ENCODE measurements at regions not wholly inside any gene's neighbourhood (a gene's known extent, or its start where the extent isn't known, plus 50 kb on each side); places are given as distances from the start of the nearest gene placed in this dataset.
"Not testable (repeated sequence)": the region's sequence is repeated elsewhere in the genome, so short reads cannot be mapped to it uniquely, and the experiment has no call there.

DNA sequence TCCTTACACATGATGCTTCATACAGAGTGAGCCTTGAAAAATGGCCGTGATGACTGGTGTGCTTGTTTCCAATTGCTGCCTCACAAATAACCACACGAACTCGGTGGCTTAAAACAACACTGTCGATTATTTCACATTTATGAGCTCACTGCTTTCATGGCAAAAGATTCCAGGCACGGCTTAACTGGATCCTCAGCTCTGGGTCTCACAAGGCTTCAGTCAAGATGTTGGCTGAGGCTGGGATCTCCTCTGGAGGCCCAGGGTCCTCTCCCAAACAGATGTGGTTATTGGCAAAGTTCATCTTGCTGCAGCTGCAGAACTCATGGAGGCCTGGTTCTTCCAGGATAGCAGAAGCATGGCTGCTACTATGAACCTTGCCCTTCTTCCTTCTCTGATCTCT lies 144.6 kb downstream of the TFAP2C start:
- DNase-seq, result no peak

DNA sequence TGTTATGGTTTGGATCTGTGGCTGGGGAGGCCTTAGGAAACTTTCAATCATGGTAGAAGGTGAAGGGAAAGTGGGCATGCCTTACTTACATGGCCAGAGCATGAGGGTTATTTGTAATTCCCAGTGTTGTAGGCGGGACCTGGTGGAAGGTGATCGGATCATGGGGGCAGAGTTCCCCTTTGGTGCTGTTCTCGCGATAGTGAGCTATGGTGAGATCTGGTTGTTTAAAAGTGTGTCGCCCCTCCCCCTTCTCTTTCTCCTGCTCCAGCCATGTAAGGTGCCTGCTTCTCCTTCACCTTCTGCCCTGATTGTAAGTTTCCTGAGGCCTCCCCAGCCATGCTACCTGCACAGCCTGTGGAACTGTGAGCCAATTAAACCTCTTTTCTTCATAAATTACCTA lies 145.8 kb downstream of the TFAP2C start:
- no peak for DNase-seq

DNA sequence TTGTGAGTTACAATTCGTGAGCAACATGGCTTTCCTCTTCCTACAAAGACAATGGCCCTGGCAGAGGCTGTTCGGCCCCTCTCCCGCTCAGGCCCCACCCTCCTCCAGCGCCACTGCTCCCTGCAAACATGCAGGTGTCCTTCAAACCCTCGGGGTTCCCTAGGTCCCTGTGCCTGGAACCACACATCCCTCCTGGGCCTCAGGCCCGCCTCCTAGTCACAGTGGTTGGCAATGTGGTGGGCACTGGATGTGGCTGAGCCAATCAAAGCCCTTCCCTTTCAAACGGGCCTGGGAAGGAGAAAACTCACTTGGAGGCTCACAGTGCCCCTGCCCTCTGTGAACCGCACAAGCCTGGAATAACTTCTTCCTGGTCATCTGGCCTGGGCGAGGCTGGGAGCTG lies 147.2 kb downstream of the TFAP2C start:
- no peak for DNase-seq

DNA sequence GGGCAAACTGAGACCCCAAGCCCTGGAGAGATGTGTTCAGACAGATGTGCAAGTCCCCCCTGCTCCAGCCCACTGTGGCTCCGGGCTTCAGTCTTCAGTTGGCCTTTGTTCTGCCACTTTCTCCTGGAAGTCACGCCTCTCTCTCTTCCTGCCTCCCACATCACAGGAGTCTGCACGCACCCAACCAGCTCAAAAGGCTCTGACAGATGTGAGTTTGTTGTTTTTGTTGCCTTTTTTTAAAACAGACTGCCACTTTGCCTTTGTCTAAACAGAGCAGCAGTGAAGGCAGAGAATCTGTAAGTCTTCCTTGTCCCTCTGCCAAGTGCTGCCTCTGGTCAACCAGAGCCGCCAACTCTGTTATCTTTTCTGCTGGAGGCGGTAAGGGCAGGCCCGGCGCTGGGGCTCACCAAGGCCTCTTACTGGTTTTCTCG lies 149.7 kb downstream of the TFAP2C start:
- no peak for DNase-seq

DNA sequence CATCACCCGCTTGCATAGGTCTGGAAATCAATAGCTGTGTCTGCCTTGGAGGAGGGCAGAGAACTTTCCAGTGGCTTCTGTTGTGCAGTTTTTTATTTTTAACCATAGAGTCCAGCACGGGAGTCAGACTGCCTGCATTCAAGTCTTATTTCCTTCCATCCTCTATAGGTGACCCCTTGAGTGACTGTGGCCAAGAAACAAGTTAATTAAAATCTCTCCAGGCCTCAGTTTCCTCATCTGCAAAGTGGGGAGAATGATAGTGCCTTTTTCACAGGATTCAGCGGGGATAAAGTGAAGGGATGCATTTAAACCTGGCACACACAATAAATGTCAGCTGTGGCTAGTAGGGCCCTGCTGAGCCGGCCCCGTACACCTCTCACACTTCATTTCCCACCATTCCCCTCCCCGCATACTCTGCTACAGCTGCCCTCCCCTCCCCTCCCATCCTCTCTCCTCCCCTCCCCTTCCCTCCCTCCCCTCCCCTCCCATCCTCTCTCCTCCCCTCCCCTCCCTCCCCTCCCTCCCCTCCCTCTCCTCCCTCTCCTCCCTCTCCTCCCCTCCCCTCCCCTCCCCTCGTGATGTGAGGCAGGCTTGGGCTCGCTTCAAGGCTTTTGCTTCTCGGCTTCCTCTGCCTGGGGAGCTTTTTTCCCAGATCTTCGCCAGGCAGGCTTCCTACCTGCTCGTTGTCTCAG lies 150.5 kb downstream of the TFAP2C start:
- no peak for DNase-seq

DNA sequence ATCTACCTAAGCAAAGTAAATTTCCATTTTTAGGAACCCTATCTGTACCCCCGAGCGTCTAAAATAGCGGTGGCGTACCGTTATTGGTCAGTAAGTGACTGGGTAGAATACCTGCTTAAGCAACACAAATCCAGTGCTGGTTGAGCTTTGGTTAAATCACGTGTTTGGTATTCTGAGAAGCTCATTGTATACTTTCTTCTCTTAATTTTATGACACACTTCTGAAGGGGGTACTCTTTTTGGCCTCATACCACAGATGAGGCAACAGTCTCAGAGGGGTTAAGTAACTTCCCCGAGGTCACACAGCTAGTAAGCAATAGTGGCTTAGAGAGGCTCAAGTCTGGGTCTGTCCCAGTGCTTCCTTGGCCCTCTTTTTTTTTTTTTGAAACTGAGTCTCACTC lies 151.2 kb downstream of the TFAP2C start:
- no peak for DNase-seq

DNA sequence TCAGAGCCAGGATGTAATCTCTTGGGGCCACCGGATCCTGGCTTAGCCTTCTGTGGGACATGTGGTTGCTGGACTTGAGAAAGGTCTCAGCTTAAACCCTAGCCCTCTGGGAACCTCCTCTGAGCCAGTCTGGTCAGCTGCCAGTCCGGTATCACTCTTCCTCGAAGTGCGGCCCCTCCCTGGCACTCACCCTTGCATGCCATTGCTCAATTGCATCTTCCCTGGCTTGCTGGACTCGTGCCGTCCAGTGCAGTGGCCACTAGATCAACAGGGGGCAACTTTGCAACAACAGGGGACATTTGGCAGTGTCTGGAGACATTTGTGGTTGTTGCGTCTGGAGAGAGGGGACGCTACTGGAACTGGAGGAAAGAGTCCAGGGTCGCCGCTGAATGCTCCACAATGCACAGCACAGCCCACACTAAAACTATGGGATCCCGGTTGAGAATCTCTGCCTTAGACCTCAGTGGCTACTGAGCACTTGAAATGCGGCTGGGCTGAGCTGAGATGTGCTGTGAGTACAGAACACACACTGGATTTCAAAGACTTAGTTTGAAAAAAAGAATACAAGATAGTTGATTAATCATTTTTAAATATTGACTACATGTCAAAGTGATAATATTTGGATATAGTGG lies 152.1 kb downstream of the TFAP2C start:
- DNase-seq, result no peak

DNA sequence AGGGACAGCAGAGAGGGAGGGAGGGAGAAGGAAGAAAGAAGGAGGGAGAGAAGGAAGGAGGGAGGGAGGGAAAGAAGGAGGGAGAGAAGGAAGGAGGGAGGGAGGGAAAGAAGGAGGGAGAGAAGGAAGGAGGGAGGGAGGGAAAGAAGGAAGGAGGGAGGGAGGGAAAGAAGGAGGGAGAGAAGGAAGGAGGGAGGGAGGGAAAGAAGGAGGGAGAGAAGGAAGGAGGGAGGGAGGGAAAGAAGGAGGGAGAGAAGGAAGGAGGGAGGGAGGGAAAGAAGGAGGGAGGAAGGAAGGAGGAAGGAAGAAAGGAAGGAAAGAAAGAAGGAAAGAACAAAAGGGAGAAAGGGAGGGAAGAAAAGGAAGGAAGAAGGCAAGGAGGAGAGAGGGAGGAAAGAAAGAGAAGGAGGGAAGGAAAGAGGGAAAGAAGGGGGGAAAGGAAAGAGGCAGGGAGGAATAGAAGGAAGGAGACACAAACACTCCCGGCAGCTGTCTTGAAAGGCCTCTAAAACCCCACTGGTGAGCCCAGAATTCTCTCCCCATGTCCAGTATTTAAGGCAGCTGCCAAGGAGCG lies 153.0 kb downstream of the TFAP2C start:
- not testable (repeated sequence) for DNase-seq

DNA sequence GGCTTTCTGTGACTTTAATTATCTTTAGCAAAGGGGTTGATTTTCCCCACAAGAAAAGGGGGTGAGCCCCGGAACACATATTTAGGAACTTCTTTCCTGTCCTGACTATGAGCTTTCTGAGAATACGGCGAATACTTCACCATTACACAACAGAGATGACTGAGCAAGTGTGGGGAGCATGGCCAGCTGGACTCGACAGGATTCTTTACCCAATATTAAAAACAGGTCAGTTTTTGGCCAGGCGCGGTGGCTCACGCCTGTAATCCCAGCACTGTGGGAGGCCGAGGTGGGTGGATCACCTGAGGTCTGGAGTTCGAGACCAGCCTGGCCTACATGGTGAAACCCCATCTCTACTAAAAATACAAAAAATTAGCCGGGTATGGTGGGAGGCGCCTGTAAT lies 153.7 kb downstream of the TFAP2C start:
- DNase-seq, result not testable (repeated sequence)

DNA sequence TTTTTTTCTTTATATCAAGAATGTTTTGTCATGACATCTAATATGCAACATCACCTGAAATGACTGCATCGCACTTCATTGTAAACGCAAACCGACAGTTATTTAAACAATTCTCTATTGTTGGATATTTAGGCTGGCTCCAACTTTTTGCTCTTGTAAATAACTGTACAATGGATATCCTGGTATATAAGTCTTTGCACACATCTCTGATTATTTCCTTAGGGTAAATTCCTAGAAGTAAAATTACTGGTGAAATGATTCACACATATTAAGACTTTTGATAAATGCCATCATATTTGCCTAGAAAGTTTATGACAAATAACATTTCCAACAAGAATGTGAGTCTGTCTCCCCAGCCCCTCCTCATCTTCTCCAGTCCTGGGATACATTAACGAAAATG lies 154.7 kb downstream of the TFAP2C start:
- no peak for DNase-seq

DNA sequence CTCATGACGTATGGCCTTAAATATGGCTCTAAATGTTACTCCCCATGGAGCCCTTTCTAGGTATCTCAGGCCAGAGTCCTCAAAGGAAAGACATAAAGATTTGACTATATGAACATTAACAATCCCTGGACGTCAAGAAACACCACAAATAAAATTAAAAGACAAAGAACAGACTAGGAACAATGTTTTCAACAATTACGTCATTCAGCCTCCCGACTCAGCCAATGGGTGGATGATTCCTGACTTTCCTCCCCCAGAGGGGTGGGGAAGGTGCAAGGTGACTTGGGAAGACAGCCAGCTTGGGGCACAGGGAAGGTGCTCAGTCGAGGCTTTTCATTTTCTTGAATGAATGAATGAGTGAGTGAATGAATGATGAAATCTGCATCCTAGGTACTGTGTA lies 157.4 kb downstream of the TFAP2C start:
- no peak for DNase-seq

DNA sequence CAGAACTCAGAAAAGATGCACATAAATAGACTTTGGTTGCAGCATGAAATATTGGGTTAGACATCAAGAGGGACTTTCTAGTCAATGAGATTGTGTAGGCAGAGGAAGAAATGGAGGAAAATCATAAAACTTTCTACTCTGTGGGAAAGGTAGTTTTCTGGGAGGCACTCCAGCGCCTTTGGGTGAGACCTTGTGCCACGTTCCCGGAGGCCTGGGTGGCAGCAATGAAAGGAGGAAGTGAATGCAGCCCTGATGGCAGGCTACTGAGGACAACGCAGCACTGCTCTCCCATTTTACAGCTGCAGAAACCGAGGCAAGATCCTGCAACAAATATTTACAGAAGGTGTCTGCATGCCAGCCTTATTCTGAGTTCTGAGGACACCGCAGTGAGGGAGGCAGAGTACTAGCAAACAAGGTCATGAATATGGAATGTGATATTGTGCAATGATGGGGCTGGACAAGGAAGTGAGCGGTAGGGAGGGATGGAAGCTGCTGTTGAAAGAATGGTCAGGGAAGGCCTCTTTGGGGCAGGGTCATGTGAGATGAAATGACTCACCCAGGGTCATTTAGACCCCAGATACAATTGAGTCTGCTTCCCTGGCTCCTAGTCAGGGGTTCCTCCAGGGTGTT lies 159.1 kb downstream of the TFAP2C start:
- no peak for DNase-seq

DNA sequence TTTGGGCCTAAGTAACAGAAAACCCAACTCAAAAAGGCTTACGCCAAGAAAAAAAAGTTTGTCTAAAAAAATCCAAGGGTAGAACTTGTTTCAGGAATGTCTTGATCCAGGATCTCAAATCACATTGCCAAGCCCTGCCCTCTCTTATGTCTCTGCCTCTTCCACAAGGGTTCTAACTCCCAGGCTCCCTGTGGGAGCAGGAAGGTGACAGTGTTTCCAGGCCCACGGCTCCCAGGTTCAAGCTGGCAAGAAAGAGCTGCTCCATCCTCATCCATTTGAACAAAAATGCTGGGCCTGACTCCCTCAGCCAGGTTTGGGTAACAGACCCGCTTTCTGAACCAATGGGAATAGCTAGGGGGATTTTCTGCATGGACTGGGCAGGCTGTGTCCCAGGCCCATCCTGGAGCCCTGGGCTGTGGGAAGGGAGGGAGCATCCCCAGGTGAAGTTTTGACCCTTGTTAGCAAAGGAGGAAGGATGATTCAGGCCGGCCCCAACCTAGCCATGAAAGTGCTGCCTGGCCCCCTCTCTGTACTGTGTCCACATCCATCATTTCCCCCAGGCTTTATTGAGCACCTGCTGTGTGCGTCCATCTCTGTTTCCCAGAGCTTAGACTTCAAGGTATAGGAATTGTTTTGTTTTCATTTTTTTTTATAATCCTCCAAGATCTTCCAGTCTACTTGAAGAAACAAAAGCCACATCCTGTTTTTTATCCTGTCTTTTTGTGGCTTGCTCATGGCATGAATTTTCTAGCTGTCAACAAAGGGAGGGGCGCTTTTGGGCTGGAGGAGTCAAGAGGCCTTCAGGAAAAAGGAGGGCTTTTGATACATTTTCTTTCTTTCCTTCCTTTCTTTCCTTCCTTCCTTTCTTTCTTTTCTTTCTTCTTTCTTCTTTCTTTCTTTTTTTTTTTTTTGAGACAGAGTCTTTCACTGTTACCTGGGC lies 159.8 kb downstream of the TFAP2C start:
- DNase-seq, result no peak

DNA sequence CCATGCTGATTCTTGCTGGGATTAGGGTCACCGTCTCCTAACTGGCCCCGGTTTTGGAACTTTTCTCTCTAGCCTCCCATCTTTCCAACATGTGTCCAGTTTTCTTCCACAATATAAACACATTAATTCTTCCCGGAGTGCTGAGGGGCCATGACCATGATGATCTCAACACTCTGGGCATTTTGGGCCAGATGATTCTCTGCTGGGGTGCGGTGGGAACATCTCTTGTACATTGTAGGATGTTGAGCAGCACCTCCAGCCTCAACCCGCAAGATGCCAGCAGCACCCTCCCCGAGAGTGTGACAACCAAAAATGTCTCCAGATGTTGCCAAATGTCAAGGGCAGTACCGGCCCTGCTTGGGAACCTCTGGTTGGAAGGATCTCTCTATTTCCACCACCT lies 164.8 kb downstream of the TFAP2C start:
- DNase-seq, result no peak

DNA sequence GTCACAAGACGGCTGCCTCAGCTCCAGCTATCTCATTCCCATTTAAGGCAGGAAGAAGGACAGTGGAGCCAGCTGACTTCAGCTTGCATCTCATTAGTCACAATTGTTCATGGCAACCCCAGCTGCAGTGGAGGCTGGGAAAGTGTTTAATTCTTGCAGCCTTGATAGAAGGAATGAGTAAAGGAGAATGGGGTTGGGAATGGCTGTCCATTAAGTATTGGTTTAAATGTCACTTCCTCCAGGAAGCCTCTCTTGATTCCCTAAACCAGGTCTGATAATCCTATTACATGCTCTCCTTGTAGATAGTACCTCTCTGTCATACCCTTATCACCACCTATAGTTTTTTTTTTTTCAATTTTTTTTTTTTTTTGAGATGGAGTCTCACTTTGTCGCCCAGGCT lies 166.4 kb downstream of the TFAP2C start:
- DNase-seq, result no peak

DNA sequence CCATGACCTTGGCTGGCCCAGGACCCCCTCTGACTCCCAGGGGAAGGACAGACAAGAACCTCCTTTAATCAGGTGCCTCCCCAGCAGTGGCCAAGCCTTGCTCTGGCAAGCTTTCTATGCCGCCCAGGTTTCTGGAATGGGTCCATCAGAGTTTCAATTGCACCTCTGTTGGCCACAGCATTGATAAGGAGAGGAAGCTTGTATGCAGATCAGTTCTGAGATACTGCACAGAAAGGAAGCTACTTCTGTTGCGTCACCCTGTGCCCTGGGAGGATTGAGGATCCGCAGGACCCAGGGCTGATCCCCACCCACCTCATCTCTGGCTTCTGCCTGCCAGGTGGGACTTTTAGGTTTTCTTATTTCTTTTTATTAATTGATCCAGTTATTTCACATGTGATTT lies 167.2 kb downstream of the TFAP2C start:
- no peak for DNase-seq

DNA sequence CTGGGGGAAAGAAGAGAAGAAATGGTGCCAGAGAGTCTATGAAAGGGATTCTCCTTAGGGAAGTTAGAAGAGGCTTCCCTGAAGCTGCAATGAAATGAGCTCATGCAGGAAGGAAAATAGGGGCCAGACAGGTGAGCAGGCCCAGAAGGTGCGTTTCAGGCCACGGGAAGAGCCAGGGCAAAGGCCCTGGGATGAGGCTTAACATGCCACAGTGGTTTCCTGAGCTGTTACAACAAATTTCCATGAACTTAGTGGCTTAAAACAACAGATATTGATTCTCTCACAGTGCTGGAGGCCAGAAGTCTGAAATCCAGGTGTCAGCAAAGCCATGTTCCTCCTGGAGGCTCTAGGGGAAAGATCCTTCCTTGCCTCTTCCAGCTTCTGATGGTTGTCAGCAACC lies 167.9 kb downstream of the TFAP2C start:
- no peak for DNase-seq

DNA sequence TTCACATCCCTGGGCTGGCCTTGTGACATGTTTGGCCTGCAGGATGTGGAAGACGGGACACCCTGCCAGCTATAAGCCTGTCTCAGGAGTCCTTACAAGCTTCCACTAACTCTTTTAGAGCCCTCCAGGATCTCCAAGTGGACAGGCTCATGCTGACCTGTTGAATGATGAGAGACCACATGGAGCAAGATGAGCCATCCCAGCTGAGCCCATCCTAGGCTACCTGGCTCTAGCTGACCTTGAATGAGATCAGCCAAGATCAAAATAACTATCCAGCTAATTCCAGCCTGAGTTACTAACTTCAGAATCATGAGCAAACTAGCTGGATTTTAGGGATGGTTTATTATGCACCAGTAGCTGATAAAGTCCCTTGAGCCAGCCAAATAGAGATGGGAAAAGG lies 169.5 kb downstream of the TFAP2C start:
- DNase-seq, result no peak

DNA sequence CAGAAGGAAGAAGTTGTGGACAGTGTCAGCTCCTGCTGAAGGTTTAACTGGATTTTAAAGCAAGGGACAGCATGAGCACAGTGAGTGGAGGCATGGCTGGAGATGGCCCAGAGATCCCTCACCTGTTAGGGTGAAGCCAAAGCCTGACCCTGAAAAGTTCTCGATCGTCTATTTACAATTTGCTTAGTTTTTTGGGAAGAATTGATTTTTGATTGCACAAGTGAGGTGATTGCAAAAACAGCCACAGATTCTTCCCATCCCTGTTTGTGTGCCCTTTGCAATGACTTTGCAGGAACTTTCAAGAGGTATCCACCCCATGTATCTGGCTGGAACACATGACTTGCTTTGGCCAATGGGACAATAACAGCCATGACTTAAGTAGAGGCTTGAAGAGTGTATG lies 170.1 kb downstream of the TFAP2C start:
- no peak for DNase-seq

DNA sequence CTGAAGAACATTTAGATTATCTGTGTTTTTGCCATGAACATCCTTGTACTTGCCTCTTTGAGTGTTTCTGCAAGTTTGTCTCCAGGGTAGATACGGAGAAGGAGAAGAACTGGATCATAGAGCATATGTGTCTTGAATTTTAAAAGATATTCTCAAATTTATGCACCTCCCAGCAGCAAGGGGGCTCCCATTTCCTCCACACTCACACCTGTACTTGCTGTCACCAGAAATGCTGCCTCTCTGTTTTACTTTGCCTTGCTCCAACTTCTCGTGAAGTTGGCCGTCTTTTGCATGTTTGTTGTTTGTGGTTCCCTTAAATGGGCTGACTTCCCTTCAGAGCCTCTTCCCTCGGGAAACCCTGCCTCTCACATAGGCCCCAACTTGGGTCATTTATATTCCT lies 171.0 kb downstream of the TFAP2C start:
- DNase-seq, result no peak

DNA sequence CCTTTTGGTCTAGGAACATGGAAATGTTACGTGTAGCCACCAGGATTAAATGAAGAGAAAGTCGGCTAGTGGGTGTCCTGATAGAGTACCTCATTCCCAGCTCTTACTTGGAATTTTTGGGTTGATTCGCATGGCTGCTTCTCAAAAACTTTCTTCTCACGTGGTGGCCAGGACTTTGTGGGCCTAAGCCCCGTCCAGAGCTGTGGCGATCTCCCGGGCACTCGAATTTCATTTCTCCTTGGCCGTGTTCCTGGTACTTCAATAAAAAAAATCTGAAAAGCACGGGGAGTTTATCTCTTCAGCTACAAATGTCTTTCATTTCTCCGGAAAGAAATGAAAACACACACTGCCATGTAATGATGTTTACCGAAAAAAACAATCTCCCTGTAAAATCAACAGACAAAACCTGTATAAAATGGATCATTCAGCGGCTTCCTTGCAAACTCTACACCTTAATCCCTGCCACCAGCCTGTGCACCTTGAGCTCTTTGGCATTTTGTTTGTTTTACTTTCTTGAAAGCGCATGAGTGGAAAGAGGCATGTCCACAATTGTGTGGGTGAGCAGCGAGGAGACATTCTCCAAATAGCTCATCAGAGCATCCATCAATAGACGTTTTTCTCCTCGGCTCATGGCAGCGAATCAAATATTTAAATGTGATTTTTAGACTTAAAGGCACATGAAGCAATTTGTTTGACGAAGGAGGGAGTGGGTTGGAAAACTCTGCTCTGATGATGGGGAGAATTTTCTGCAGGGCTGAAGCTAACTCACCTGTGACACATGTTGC lies 173.1 kb downstream of the TFAP2C start:
- no peak for DNase-seq

DNA sequence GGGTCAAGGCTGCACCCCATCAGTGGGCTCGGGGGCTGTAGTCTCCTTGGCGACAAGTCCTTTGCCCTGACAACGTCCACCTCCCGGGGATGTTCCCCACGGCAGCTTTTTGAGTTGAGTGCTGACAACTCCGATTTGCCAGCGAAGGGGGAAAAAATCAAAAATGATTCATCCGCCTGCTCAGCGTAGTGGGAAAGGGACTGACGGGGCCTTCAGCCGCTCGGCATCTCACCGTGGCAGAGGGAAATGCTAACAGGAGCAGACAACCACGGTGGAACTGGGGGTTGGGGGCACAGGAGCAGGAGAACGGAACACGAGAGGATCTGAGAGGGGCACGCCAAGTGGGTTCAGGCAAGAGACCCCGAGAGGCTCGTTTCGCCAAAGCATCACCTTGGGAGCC lies 173.7 kb downstream of the TFAP2C start:
- no peak for DNase-seq

Data from activated CD8-positive, alpha-beta memory T cell treated with anti-CD3 and anti-CD28 coated beads, Interleukin-2, amount 50 U/mL, for 48 hours (primary cell).